ENCODE measurements at regions not wholly inside any gene's neighbourhood (a gene's known extent, or its start where the extent isn't known, plus 50 kb on each side); places are given as distances from the start of the nearest gene placed in this dataset.

GRCh38 chr7:13560441-13560840 lies 429.0 kb downstream of the ETV1 start:
- TF ChIP-seq ZFP3 (CRISPR knock-in tag; IDR thresholded peaks at IDR 0.05) (no peak), ARNTL (CRISPR knock-in tag; IDR thresholded peaks at IDR 0.05; ENCODE audit: borderline replicate concordance, low read depth) (no peak), CREB5 (CRISPR knock-in tag; IDR thresholded peaks at IDR 0.05; ENCODE audit: low read depth) (no peak), ESRRG (CRISPR knock-in tag; IDR thresholded peaks at IDR 0.05) (no peak), POU6F1 (CRISPR knock-in tag; IDR thresholded peaks at IDR 0.05; ENCODE audit: borderline replicate concordance, low read depth) (no peak), ZC3H10 (CRISPR knock-in tag; IDR thresholded peaks at IDR 0.05) (no peak), GLIS3 (CRISPR knock-in tag; IDR thresholded peaks at IDR 0.05) (no peak), SNAI2 (CRISPR knock-in tag; IDR thresholded peaks at IDR 0.05) (no peak), BACH2 (CRISPR knock-in tag; IDR thresholded peaks at IDR 0.05; ENCODE audit: borderline replicate concordance) (no peak)

All from SK-N-SH treated with all-trans-retinoic acid at 6 μM for 48 hours (cell line).